G401.6 (cell line): ENCODE measurements at regions not wholly inside any gene's neighbourhood (a gene's known extent, or its start where the extent isn't known, plus 50 kb on each side); places are given as distances from the start of the nearest gene placed in this dataset.

Experiments
- FAIRE-seq: peaks from 2 replicates; lab custom pipeline; 2012; peaks lifted over from hg19 to GRCh38; lab: Jason Lieb, UNC

DNA sequence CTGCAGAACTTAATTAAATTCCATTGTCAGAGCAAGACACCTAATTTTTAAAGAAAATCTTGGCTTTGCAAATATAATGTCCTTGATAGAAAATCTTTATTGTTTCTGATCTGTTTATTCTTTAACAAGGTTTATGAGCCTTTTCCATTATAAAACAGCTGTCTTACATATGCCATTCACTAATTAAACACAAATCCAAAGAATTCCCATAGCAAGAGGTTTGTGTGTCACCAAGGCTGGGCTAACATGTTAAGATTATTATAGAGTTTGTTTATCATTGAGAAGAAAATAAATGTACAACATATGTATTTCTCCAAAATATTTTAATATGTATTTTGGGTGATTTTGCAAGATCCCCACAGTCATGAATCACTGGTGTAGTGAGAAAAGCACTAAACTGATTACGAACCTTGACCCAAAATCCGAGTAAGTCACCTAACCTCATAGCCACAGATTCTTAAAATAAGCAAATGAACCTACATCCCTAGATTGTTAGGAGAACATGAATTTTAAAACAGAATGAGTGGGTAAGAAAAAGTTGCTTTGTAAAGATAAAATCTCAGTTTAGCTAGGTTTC, 694.8 kb upstream of the INTU start:
- no peak for FAIRE-seq

DNA sequence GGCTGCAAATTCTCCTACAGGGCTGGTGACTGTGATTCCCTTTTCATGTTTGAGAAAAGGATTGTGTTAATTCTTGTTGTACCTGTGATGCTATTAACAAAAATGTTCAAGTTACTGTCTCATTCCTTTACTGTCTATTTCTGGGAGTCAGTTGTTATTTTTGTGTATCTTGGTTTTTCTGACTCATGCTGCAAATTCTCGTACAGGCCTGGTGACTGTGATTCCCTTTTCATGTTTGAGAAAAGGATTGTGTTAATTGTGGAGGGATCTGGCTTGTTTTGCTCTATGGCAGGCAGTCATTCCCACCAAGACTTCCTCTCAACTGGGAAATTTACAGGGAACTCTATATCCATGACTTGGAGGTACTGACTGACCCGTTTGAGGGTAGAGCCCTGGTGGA, 693.4 kb upstream of the INTU start:
- no peak for FAIRE-seq

DNA sequence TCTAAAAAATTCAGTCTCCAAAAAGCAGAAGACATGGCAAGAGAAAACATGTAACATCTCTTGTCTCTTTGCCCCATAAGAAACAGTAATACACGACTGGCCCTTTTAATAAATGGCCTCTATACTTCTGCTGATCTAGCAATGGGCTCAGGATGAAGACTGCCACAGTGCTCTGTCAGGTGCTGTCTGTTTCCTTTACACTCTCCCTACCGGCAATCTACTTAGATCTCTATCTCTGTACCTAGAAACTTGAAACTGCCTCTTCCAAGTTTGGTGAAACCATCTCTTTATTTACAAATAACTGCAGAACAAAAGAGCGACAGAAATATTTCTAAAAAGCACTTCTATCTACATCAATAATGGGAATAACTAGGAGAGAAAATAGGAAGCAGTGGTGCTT, 685.2 kb upstream of the INTU start:
- no peak for FAIRE-seq

DNA sequence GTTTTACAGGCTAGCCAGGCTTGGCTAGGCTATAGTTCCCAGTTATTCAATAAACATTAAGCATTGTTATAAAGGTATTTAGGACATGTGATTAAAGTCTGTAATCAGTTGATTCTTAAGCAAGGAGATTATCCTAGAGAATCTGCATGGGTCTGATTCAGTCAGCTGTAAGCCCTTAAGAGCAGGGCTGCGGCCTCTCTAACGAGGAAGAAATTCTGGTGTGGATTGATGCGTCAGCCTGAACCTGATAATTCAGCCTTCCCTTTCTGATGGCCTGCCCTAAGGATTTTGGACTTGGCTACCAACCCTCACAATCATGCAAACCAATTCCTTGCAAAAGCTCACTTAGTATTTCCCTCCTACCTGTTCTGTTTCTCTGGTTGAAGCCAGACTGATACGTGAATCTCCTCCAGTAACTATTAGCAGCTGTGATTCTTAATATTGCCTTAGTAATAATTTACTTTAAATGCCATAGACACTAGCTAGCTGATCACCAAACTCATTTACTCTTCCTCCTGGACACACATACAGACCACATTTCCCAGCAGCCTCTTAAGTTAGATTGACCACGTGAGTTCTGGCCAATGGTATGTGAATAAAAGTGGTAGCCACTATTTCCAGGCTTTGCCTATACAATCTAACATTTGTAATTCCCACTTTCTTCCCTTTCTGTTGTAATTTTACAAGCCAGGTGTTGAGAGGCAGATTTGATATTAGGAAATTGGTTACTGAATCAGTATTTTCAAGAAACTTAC, 678.0 kb upstream of the INTU start:
- no peak for FAIRE-seq

DNA sequence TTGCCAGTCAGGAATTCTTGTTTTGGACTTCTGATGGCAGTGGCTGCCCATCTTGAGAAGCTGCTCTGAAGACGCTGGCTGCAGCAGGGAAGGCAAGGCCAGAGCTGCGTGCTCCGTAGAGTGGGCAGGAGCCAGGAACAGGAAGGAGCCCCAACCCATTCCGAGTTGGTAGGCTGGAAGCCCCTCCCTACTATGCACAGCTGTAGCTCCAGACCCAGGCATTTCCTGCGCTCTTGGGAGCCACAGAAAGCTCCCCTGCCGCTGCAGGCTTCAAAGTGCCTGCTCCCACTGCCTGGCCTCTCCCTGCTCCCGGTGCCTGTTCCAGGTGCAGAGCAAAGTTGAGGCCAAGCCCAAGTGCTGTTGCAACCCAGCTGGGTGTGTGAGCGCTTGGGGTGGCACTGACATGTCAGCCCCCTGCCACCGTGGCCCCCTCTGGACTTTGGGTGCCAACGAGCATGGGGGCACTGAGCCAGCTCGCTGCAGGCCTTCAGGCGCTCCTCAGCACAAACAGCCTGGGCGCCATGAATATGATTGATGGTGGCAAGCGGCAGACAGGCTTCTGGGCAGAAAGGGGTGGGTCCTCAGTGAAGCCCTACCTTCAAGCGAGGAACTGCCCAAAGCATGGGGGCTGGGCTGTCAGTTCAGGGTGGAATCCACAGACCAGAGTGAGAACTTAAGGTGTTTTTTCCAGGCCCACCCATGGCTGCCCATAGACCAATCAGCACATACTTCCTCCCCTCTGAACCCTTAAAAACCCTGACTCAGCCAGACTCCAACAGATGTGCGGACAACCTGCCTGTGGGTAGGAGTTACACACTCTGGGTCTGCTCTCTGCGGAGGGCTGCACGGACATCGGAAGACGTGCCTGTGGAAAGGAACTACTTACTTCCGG, 677.2 kb upstream of the INTU start:
- FAIRE-seq: no peak

DNA sequence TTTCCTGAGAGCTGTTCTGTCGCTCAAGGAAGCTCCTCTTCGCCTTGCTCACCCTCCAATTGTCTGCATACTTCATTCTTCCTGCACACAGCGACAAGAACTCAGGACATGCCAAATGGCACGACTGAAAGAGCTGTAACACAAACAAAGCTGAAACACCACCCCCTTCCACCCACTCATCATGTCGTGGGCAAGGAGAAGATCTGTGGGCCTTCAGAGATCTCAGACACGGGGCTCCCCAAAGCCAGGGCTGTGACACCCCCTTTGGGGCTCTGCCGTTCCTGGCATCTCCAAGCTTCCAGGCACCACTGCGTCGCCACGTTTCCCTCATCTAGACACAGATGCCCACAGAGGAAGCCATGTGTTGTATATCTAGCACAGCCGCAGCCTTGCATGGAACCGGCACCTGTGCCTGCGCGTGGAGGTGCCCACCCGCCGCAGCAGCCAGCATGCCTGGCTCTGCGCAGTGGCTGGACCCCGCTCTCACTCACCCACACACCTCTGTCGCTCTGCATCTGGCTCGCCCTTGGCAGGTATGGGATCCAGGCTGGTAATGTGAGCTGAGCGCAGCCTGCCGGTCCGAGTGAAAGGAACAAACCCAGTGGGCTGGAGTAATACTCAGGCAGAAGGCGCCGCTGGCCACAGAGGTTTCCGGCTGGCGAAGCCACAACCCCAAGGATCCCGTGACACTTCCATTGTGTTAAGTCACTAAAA, 676.4 kb upstream of the INTU start:
- no peak for FAIRE-seq

DNA sequence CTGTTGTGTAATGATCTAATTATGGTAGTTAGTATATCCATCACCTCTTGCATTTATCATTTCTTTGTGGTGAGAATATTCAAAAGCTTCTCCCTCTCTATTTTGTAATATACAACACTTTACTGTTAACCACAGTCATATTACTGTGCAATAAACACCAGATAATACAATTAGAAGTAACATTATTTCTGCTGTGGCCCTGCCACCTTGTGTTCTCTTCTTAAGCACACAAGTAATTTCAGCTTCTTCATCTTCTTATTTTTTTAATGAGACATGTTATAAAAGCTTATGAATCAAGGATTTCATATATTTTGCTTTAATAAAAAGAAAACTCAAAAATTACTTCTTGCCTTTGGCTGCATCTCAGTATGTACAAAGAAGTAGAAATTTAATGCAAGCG, 675.2 kb upstream of the INTU start:
- no peak for FAIRE-seq

DNA sequence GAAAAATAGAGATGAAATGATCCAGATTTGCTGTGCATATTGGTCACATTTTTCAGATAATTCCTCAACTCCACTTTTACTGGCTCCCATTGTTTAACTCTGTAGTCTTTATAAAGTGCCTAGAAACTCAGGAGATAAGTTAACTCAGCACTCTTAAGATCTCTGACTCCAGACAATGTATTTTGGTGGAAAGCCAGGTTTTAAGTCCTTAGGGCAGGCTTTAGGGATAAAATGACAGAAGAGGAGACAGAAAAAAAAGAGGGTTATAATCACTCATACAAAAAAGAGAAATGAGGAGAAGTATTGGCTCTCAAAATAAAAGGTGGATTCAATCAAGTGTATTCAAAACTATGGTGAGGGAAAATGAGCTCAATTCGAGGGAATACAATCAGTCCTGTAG, 674.8 kb upstream of the INTU start:
- no peak for FAIRE-seq

DNA sequence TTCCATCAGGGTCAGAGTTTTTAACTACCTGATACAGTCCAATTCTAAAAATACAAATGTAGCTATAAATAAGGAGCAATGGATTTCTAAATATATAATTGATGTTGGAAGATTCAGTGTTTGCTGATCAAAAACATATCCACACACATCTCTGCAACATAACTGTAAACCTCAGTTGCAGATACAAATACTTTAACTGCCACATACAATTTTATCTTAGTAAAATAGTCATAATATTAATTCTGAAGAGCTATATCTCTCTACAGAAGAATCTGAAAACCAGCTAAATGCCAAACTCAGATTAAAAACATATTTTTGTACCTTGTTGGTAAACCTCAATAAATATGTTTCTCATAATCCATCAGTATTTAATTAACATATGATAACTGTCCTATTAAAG, 674.3 kb upstream of the INTU start:
- no peak for FAIRE-seq

DNA sequence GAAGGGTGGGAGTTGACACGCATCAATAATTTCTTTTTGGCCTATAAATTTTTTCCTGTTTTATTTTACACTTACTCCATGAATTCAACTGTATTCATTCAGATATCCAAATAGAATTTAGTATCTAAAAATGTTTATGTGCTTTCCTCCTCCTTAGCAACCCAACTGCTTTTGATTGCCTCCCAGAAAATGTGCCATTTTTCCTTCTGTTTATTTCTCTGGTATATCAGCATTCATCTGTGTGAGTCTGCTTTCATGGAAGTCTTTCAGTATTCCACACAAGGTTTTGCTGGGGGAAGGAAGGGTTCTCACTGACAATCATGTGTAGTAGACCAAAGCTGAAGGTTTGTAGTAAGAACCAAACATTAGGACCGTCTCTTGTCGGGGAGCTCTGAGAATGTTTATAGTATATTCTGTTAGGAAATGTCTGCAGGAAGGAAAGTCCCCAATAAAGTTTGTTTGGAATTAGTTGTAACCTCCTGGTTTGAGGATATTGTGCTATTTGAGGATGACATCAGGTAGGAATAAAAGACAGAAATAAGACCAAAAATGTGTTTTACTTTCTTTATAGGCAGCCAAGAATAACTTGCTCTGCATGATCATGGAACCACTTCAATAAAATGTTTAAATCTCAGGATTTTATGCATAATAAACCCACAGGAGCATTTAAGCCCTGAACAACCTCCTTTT, 673.6 kb upstream of the INTU start:
- FAIRE-seq: no peak

DNA sequence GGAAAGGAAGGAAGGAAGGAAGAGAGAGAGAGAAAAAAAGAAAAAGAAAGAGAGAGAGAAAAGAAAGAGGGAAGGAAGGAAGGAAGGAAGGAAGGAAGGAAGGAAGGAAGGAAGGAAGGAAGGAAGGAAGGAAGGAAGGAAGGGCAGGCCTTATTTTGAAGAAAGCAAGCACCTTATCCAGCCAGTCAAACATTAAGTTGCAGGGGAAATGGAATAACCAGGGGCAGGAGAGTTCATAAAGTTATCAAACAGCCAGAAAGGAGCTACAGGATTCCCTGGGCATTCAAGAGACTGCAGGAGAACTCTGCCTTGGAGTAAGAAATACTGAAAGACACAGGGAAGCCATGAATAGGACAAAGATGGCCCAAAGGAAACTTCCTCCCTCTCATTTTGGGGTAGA, 672.0 kb upstream of the INTU start:
- FAIRE-seq: no peak

DNA sequence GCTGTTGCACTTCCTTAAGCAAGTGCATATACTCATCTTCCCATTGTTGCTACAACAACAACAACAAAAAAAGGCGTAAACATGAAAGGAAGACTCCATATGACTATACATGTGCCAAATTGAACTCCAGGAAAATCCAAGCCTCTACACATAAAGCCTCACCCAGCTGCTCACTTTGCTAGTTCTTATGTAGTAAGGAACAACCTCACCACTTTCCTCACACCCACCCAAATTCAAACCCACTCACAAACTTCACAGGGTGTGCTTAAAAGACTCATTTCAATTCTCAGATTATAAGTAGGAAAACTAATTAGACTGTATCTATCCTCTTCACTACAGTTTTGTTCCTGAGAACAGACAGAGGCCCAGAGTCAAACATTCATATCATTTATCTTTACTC, 671.1 kb upstream of the INTU start:
- FAIRE-seq: no peak

DNA sequence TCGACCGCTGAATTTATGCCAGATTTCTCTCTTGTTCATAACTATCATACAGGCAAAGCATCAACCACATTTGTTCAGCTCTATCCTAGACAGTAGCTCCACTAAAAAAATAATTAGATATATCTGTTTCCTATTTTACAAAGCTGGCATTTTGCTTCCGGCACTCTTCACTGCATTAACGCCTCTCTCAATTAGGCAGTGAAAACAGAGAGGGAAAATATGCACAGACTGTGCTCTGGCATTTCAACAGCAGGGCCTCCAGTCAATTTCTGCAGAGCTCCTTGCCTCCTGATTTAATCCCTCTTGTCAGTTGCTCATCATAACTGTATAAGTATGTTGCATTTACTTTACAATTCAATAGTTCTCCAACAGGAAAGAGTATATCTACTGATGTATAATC, 666.9 kb upstream of the INTU start:
- FAIRE-seq: no peak

DNA sequence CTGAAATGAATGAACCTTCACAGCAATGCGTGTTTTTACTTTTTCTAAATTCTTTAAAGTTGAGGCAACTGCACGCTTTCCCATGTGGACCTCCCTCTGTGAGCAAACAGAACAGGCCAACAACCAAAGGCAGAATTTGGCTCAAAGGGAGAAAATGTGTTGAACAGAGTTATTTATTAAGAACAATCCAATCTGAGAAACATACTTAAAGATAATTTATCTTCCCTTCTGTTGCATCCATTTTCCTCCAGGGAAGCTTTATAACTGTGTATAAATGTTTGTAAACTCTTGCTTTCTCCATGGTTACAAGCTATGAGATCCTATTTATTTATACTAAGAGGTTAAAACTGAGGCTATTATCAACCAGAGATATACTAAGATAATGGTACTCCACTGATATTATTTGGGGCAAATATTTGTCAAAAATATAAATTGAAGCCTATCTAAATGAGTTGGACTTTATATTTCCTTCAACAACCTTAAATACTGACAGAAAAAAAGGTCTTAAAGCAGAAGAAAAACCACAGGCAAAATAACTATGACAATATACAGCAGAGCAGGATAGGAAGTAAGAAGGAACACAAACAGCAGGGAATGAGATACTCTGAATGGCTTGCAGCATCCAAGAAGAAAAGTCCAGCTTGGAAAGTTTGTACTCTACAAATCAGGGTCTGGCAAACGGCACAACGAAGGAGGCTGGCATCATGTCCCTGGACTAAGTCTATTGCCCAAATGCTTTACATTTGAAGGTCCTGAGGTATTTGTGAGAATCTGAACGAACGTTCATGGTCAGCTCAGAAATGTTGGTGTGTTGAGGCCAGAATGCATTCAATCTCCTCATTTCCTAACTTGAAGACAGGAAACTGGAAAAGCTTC, 663.2 kb upstream of the INTU start:
- no peak for FAIRE-seq

DNA sequence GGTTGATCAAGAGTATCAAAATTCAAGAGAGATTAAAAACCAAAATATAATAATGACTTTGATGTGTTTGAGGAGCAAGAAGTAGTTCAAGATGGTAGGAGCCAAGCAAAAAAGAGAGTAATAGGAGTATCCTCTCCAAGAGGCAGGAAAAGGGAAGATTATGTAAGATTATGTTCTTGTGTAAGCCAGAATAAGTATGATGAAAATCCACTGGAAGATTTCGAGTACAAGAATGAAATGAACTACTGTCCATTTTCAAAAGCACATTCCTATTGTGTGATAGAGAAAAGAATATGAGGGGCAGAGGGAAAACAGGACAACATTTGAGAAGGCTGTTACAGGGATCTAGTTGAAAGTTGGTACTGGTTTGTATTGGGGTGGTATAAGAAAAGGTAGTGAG, 659.6 kb upstream of the INTU start:
- no peak for FAIRE-seq

DNA sequence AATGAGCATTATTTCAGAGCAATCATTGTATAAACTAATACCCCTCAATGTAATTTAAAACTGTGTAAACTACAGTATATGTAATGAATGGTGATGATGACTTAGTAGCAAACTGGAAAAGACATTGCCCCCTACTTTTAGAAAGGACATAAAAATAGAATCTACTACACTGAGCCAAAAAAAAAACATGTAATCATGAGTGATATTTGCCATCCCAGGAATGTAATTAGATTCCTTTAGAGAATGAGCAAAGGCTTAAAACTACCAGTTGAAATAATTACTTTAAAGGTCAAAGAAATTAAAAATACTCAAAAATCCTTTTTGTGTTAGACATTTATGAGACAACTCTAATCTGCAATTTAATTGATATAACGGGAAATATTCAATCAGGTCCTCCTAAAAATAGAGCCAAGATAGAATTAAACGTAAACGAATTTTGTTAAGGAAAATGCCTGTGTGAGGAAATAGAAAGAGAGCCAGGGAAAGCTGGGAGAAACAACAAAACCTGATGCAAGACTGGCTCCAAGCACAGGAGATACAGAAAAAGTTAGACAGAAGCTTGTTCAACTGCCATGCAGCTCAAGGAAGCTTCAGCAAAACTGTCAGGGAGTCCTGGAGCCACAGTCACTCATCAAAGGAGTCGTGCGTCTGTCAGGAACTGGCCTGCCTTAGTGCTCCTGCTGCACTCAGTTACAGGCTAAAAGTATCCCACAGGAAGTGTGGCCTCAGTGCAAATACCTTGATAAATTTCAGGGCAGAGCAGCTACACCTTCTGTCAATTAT, 655.7 kb upstream of the INTU start:
- no peak for FAIRE-seq

DNA sequence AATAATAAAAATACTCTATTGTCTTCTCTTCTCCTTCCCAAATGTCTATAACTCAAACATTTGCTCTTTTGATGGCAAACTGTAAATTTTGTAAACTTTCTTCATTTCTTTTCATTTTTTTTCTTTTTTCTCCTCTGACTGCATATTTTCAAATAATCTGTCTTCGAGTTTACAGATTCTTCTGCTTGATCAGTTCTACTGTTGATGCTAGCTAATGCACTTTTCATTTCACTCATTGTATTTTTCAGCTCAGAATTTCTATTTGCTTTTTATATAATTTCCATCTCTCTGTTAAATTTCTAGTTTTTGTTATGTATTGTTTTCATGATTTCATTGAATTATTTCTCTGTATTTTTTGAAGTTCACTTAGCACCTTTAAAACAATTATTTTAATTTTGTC, 646.8 kb upstream of the INTU start:
- FAIRE-seq: no peak

DNA sequence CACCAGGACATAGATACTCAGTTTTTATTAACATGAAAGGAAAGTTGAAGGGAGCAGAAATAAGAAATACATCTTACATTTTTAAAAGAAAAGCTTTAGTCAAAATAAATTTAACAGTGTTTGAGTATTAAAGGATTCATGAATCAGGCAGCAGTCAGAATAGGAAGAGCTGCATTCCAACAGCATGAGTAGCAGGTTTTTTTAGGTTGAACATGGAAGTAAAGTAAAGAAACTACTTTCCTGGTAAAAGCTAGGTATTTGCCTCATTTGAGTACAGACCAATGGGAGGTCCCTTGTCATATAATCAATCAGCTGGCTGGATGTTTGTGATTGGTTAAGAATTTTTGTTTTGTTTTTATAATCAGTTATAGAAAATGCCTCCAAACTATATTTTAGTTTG, 645.9 kb upstream of the INTU start:
- no peak for FAIRE-seq

DNA sequence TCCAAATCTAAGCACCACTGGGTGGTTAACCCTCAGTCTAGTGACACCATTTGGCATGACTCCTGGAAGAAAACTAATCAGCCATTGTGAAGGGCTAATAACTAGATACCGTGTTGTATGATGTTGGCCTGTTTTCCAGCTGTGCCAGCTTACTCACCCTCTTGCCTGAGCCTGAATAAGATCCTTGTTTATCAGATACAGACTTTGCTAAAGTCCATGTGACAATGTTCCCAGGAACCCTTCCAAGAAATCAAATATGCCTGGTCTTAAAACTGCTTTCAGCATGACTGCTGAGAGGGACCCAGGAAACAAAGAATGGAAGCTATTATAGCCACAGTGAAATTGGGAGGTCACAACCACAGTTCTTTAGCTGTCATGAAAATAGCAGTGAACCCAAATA, 640.8 kb upstream of the INTU start:
- no peak for FAIRE-seq

DNA sequence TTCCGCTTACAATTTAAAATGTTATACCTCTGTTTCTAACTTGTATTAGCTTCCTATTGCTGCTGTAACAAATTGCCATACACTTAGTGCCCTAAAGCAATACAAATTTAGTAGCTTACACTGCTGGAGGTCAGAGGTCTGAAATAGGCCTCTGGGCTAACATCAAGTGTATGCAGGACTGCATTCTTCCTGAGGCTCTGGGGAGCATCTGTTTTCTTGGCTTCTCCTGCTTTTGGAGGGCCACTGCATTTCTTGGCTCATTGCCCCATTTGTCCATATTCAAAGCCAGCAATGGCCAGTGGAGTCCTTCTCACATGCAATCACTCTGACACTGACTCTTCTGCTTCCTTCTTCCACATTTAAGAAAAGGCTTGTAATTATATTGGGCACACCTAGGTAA, 639.8 kb upstream of the INTU start:
- FAIRE-seq: no peak
